Psoas muscle (tissue), 7 donors: ENCODE measurements at regions not wholly inside any gene's neighbourhood (a gene's known extent, or its start where the extent isn't known, plus 50 kb on each side); places are given as distances from the start of the nearest gene placed in this dataset.

Source experiments
- ATAC-seq, 4 donors: fragments of 200-7000 bp; cut with Tn5 transposase; one replicate each; pipeline ENCODE4 v1.9.1; 2020; ENCODE audit warnings: moderate library complexity in 3 of 4, mild to moderate bottlenecking in 2 of 4
- DNase-seq, 2 donors: peaks; one replicate each; pipeline ENCODE4 v3.0.0-alpha.2; 2020
- H3K27ac ChIP-seq: fragments of 200-600 bp; one replicate; pipeline ENCODE4 v1.8.0; 2022
- H3K27me3 ChIP-seq, 3 donors: fragments of 200-600 bp in 1 of 3; one replicate each; pipeline versions ENCODE4 v1.6.1 to v1.8.0; 2013 to 2022; ENCODE audit warnings: low read length in 2 of 3, mild to moderate bottlenecking in 2 of 3, moderate library complexity in 1 of 3; ENCODE audit not compliant: insufficient read depth in 3 of 3
- H3K36me3 ChIP-seq, 2 donors: fragments of 200-600 bp in 1 of 2; one replicate each; pipeline versions ENCODE4 v1.6.1 to v1.8.0; 2013 to 2022; ENCODE audit warnings: low read depth in 1 of 2, mild to moderate bottlenecking in 1 of 2, moderate library complexity in 1 of 2; ENCODE audit not compliant: insufficient read depth in 1 of 2
- H3K4me1 ChIP-seq: fragments of 200-600 bp; one replicate; pipeline ENCODE4 v1.8.0; 2022
- H3K4me3 ChIP-seq: fragments of 200-600 bp; one replicate; pipeline ENCODE4 v1.8.0; 2022; ENCODE audit warnings: mild to moderate bottlenecking
- H3K9me3 ChIP-seq: fragments of 200-600 bp; one replicate; pipeline ENCODE4 v1.8.0; 2022
- WGBS, 3 donors: extraction: QIAGEN DNeasy Blood & Tissue Kit; methylation state at CpG; one replicate each; pipeline versions ENCODE4 v1.1.6 to v1.1.7; 2013; 5-methylcytosine and 5-hydroxymethylcytosine counted together
- intact Hi-C, 2 donors: fragments of 100-400 bp; cut with DNase I; formaldehyde crosslinking; loops; one replicate each; pipeline versions ENCODE4 v1.11.0 to v1.14.2; 2022
- TF ChIP-seq, protein P1 (sequence below): fragments of 200-600 bp; IDR thresholded peaks from one replicate; pipeline ENCODE4 v1.8.0; 2022; ENCODE audit warnings: antibody characterized with exemption
- donor health status: healthy with polysubstance abuse.
- donor health status: DM: no; HTN: no; CAD: no; lungs with moderate emphysema.
- donor health status: Bipolar disorder and iron deficiency.
- donor health status: healthy.
- donor health status: DM: yes; HTN: yes; CAD: no.
- donor health status: DM: no; HTN: no; CAD: no.
- donor health status: DM: yes; HTN: yes; CAD: no.

DNA sequence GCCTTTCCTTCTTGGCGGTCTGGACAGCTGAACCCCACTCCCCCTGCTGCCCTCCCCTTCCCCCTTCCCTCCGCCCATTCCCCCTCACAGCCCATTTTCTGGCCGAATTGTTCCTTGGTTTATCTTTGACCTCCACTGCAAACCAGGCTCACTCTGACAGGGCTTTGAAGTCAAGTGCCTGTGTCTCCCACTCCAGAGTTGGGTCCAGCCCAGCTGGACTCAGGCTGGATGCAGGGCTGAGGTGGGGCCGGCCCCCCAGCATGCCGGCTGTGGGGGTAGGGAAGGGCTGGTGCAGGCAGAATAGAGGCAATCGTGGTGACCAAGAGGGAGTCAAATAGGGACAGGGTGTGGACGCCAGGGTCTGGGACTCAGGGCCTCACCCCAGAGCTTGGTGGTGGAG is 57.0 kb upstream of the MRPS22 start:
- H3K36me3 ChIP-seq, result no peaks in the 10 kb centered on the region
- DNase-seq (no peak), ATAC-seq (no peak)
- WGBS, 3 donors, result 67 to 86% (median 70%) methylated on average over 7 of the region's 7 CpGs
- H3K27ac ChIP-seq, result no peak overlapping the region
- TF ChIP-seq, protein P1, sequence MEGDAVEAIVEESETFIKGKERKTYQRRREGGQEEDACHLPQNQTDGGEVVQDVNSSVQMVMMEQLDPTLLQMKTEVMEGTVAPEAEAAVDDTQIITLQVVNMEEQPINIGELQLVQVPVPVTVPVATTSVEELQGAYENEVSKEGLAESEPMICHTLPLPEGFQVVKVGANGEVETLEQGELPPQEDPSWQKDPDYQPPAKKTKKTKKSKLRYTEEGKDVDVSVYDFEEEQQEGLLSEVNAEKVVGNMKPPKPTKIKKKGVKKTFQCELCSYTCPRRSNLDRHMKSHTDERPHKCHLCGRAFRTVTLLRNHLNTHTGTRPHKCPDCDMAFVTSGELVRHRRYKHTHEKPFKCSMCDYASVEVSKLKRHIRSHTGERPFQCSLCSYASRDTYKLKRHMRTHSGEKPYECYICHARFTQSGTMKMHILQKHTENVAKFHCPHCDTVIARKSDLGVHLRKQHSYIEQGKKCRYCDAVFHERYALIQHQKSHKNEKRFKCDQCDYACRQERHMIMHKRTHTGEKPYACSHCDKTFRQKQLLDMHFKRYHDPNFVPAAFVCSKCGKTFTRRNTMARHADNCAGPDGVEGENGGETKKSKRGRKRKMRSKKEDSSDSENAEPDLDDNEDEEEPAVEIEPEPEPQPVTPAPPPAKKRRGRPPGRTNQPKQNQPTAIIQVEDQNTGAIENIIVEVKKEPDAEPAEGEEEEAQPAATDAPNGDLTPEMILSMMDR, result no peak
- intact Hi-C loops, result no loop called here
- H3K27me3 ChIP-seq, result no peaks in the 10 kb centered on the region
- H3K4me3 ChIP-seq, result no peak overlapping the region
- H3K9me3 ChIP-seq, result no peaks in the 10 kb centered on the region
- H3K4me1 ChIP-seq, result no peaks in the 10 kb centered on the region

DNA sequence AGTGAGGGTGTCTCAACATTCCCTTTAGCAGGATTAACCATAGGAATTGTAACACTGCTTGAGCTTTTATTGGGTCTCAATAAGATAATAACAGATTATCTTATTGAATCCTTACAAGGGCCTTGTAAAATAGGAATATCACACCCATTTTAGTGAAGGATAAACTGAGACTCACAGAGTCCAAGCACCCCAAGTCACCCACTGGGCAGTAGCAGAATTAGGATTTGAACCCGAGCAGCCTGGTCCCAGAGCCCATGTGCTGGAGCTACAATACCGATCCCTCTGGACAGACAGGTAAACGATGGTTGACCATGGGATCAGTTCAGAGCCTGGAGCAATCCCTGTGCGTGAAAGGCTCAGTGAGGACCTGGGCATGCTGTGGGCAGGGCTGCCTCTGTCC is 56.3 kb upstream of the MRPS22 start:
- Histone ChIP-seq H3K27ac (no peak overlapping the region), H3K27me3 (no peaks in the 10 kb centered on the region), H3K9me3 (no peaks in the 10 kb centered on the region), H3K4me3 (no peak overlapping the region), H3K36me3 (no peaks in the 10 kb centered on the region), H3K4me1 (no peaks in the 10 kb centered on the region)
- intact Hi-C loops, result no loop called here
- TF ChIP-seq, protein P1, result no peak
- DNase-seq (no peak), ATAC-seq (no peak)
- WGBS, 3 donors, result 92 to 97% (median 93%) methylated on average over 4 of the region's 4 CpGs

DNA sequence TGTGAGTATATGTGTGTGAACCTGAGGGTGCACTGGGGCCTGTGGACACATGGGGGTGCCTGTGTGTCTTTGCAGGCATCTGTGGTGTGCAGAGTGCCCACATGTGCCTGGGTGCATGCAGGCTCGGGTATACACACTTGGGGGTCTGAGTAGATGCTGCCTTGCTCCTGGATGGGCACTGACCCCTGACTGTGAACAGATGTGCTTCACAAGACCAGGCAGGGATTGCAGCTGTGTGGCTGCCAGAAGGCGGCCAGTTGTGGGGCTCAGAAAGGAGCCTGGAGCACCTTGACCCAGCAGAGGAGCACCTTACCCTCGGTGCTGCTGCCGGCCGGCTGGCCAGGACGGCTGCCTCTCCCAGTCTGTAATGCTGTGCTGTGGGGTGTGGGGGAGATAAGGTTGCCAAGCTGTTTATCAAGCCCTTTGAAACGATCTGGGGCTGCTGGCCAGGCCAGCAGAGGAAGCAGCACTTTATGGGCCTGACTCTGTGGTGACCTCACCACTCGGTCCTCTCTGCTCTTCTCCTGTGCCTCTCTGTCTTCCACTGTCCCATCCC is 55.5 kb upstream of the MRPS22 start:
- no peak overlapping the region for H3K27ac ChIP-seq
- 69 to 72% (median 70%) methylated on average over 8 of the region's 8 CpGs for WGBS, 3 donors
- DNase-seq, result no peak
- no peaks in the 10 kb centered on the region for H3K9me3 ChIP-seq
- TF ChIP-seq, protein P1, result no peak
- intact Hi-C loops, result no loop called here
- no peak overlapping the region for H3K4me3 ChIP-seq
- no peaks in the 10 kb centered on the region for H3K36me3 ChIP-seq
- no peaks in the 10 kb centered on the region for H3K27me3 ChIP-seq
- H3K4me1 ChIP-seq, result no peaks in the 10 kb centered on the region
- no peak for ATAC-seq

DNA sequence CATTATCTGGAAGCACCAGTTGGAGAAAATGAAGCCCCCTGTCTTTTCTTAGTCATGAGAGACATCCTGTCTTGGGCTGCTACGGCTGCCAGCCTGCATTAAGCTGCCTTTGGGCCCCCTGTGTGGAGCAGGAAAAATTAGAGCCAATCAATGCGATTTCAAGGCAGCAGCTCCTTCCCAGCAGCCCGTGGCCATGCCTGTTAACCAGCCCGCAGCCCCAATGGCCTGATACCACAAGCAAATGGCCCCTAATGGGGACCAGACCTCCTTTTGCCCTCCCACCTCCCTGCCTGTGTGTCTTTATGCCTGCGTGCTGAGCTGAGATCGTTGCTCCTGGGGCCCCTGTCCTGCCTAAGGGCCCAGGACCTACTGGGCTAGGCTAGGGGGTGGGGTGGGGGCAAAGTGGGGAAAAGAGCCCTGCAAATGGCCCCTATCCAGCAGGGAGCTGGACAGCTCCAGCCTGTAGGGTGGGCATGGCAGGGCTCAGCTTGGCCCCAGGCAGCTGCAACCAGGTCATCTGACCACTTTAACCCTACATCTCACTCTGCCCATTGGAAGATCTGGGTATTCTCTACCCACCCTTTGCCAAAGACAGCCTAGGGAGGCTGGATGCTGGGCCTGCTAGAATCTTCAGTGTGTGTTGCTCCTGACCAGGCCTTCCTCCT is 53.8 kb upstream of the MRPS22 start:
- TF ChIP-seq, protein P1, result no peak
- no peak for ATAC-seq
- Histone ChIP-seq H3K9me3 (no peaks in the 10 kb centered on the region), H3K4me1 (no peaks in the 10 kb centered on the region), H3K36me3 (no peaks in the 10 kb centered on the region), H3K27me3 (peaks cover 0 to 3% (median 0%) of the 10 kb centered on the region in 3 donors), H3K4me3 (no peak overlapping the region), H3K27ac (no peak overlapping the region)
- DNase-seq, result peak in 1 of 2 donors; percentile 19
- 62 to 78% (median 64%) methylated on average over 6 of the region's 6 CpGs for WGBS, 3 donors
- intact Hi-C loops, result no loop called here
